ENCODE measurements at regions not wholly inside any gene's neighbourhood (a gene's known extent, or its start where the extent isn't known, plus 50 kb on each side); places are given as distances from the start of the nearest gene placed in this dataset.

DNA sequence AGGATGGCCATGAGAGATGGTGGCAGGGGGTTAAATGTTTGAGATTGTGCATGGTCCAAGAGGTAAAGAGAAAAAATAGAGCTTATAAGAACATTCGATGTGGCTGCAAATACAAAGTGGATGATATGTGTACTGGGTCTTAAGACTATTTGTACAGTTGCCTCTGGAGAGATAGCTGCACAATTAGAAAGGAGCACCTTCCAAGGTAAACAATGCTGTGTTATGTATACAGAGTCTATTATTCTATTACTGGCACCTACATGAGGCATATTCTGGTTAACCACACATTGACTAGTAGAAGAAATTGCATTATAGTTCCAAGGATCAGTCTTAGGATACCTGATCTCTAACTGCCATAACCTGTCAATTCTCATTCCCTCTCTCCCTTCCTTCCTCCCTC, 238.0 kb upstream of the FOXN3 start:
- TF ChIP-seq CTCF (IDR thresholded peaks at IDR 0.05): no peak
- no peak for TF ChIP-seq POLR2AphosphoS5 (IDR thresholded peaks at IDR 0.05)
- no peak for TF ChIP-seq POLR2A (IDR thresholded peaks at IDR 0.05)

Measured in suprapubic skin (tissue), 4 donors.